Skeletal muscle satellite cell (primary cell): ENCODE measurements at regions not wholly inside any gene's neighbourhood (a gene's known extent, or its start where the extent isn't known, plus 50 kb on each side); places are given as distances from the start of the nearest gene placed in this dataset.
A peak's percentile ranks its signal among the peaks of the same experiment; 100 is the strongest.
"Not testable (repeated sequence)": the region's sequence is repeated elsewhere in the genome, so short reads cannot be mapped to it uniquely, and the experiment has no call there.

Source experiments
- H3K27me3 ChIP-seq: 2 replicates; pipeline ENCODE4 v1.7.0; 2013; ENCODE audit warnings: low read length; ENCODE audit not compliant: control insufficient read depth, insufficient read depth
- H3K36me3 ChIP-seq: 2 replicates; pipeline ENCODE4 v1.7.0; 2013; ENCODE audit warnings: mild to moderate bottlenecking, control low read depth, low read length; ENCODE audit not compliant: insufficient read depth
- H3K4me1 ChIP-seq: 2 replicates; pipeline ENCODE4 v1.7.0; 2013; ENCODE audit warnings: low read length; ENCODE audit not compliant: control insufficient read depth, insufficient read depth
- H3K4me2 ChIP-seq: 2 replicates; pipeline ENCODE4 v1.7.0; 2013; ENCODE audit warnings: mild to moderate bottlenecking, low read length
- H3K4me3 ChIP-seq: 2 replicates; pipeline ENCODE4 v1.7.0; 2013; ENCODE audit warnings: low read length
- H3K9ac ChIP-seq: 2 replicates; pipeline ENCODE4 v1.7.0; 2013; ENCODE audit warnings: mild to moderate bottlenecking, low read depth, low read length, moderate library complexity
- H3K9me3 ChIP-seq: replicated peaks from 2 replicates; pipeline ENCODE4 v1.7.0; 2013; ENCODE audit warnings: mild to moderate bottlenecking, control low read depth, low read length

DNA sequence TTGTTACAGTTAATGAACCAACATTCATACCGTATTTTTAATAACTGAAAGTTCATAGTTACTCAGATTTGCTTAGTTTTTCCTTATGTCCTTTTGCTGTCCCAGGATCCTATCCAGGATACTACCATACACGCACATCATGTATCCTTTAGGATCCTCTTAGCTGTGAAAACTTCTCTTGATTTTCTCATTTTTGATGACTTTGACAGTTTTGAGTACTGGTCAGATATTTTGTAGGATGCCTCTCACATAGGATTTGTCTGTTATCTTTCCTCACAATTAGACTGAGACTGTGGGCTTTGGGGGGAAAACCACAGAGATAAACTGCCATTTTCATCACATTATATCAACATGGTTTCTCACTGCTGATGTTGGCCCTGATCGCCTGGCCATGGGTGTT lies 491.3 kb upstream of the TRPC7 start:
- no peak overlapping the region for H3K9ac ChIP-seq
- H3K4me3 ChIP-seq = no peak overlapping the region
- H3K4me2 ChIP-seq = no peak overlapping the region

DNA sequence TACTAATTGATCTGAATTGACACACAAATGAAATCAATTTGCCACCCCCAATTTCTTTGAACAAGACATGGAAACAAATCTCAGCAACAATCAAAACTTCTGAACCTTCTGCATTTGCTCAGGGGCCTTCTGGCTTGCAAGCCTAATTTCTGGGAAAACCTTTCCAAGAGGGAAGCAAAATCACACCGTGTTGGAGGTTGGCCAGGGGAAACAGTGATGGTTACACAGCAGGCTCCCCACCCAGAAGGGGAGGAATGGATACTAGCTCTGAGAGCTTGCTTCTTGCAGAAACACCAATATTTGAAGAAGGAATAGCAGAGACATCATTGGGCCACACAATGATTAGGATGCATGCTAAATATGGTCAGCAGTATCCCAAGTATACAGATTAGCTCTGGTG lies 488.6 kb upstream of the TRPC7 start:
- Histone ChIP-seq H3K9me3 (no peaks in the 10 kb centered on the region), H3K9ac (no peak overlapping the region), H3K4me2 (no peak overlapping the region), H3K36me3 (no peaks in the 10 kb centered on the region), H3K4me3 (no peak overlapping the region), H3K27me3 (peaks cover 3% of the 10 kb centered on the region), H3K4me1 (no peaks in the 10 kb centered on the region)

More for the DNA sequence above, 491.3 kb upstream of the TRPC7 start:
- Histone ChIP-seq H3K9me3 (no peaks in the 10 kb centered on the region), H3K36me3 (no peaks in the 10 kb centered on the region), H3K4me1 (no peaks in the 10 kb centered on the region), H3K27me3 (peaks cover 3% of the 10 kb centered on the region)

DNA sequence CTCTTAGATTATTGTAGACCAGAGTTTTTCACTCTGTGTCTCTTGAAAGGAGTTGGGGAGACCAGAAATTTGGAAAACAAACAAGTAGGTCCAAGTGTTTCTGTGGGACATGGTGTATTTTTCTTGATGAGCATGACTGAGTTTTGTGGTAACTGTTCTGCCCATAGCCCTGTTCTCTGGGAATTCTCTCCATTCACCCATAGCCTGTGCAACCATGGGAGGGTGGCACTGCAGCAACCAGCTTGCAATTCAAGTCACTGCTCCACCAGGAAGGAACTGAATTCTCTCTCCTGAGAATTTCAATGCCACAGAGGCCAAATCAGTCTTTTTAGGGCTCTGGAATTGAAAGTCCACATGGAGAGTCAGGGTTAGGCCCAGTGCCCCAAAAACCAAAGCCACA lies 475.3 kb upstream of the TRPC7 start:
- no peak overlapping the region for H3K4me2 ChIP-seq
- H3K9ac ChIP-seq = no peak overlapping the region
- H3K9me3 ChIP-seq = no peaks in the 10 kb centered on the region
- peaks cover 27% of the 10 kb centered on the region for H3K27me3 ChIP-seq
- no peaks in the 10 kb centered on the region for H3K36me3 ChIP-seq
- no peaks in the 10 kb centered on the region for H3K4me1 ChIP-seq
- no peak overlapping the region for H3K4me3 ChIP-seq

DNA sequence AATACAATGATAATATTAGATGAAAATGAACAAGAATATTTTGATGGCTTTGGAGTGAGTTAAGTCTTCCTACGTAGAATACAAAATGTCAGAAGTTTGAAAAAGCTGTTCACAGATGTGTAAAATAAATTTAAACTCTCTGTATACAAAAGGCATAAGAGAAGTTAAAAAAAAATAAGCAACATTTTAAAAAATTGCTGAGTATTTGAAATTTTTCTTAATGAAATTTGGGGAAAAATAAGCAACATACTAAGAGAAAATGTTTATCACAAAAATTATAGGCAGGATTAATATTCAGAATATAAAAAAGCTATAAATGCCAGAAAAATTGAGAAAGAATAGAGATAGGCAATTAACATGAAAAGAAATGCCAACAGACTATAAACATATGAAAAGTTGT lies 470.7 kb upstream of the TRPC7 start:
- Histone ChIP-seq H3K4me1 (no peaks in the 10 kb centered on the region), H3K27me3 (peaks cover 28% of the 10 kb centered on the region), H3K4me3 (no peak overlapping the region), H3K4me2 (no peak overlapping the region), H3K9me3 (no peaks in the 10 kb centered on the region), H3K36me3 (no peaks in the 10 kb centered on the region), H3K9ac (no peak overlapping the region)

DNA sequence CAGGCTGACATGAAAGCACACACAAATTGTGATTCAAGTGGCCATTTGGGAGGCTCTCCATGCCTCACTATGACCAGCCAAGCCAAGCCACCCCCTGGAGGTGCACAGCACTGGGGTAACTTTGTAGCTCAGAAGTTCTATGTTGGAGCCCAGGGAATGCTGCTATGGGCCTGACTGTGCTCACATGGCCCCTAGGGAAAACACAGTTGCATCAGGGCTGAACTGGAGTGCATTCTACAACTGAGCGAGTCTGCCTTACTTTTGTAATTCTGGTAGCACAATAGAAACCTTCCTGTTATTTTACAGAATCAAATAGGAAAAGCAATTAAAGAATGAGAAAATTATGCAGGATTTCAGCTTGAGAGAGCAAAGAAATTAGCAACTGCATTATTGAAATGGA lies 455.5 kb upstream of the TRPC7 start:
- Histone ChIP-seq H3K4me1 (no peaks in the 10 kb centered on the region), H3K4me3 (no peak overlapping the region), H3K9ac (no peak overlapping the region), H3K36me3 (no peaks in the 10 kb centered on the region), H3K9me3 (no peaks in the 10 kb centered on the region), H3K4me2 (no peak overlapping the region), H3K27me3 (peaks cover 37% of the 10 kb centered on the region)

DNA sequence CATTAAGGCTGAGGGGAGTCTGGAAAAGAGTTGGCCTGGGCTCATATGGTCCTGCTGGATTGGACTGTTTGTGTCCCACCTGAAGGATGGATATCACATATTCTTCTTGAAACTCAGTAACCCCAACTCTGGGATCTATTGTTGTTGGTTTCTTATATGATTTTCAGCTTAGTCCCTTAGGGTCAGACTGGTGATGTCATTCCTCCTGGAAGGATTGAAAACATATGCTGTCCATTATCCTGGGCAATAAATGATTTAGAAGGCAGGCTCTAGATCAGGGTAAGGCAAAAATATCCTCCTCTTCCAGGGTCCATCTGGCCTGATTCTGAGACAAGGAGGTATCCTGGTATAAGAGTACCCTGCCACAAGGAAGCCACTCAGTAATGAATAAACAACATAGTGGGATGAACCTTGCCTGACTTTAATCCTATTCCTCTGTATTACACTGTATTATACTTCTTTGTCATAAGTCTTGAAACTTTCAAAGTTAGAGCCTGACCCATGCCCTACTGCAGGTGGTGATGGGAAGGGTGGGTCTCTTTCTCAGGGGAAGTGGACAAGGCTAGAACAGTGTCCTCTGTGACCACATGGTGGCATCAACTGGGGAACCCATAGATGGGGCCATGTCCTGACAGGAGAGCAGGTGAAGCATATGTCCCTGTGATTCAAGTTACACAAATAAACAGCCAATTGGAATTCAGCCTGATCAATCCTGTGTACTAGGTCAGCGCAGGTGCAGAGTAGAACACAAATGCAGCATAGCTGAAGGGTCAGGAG lies 454.4 kb upstream of the TRPC7 start:
- no peaks in the 10 kb centered on the region for H3K36me3 ChIP-seq
- H3K4me2 ChIP-seq = no peak overlapping the region
- peaks cover 37% of the 10 kb centered on the region for H3K27me3 ChIP-seq
- no peak overlapping the region for H3K9ac ChIP-seq
- H3K4me3 ChIP-seq = no peak overlapping the region
- H3K4me1 ChIP-seq = no peaks in the 10 kb centered on the region
- H3K9me3 ChIP-seq = no peaks in the 10 kb centered on the region

DNA sequence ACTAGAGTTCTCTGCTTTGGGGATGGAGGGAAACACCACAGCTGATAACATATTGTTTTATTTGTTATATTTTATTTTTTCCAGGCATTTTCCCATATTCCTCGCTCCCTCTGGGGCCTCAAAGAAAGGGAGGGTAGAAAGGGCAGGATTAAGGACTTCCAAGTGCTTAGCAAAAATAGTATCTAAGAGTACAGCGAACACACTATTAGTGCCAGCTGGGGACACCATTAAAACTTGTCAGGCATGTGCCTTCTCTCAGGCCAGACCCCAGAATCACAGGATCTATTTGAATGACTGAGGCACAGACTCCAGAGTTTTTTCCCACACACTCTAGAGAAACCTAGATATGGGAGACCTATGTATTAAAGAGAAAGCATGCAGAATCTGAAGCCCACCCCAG lies 451.0 kb upstream of the TRPC7 start:
- H3K4me1 ChIP-seq = peaks cover 6% of the 10 kb centered on the region
- H3K9ac ChIP-seq = no peak overlapping the region
- H3K9me3 ChIP-seq = no peaks in the 10 kb centered on the region
- H3K36me3 ChIP-seq = no peaks in the 10 kb centered on the region
- no peak overlapping the region for H3K4me2 ChIP-seq
- H3K4me3 ChIP-seq = no peak overlapping the region
- peaks cover 37% of the 10 kb centered on the region for H3K27me3 ChIP-seq

DNA sequence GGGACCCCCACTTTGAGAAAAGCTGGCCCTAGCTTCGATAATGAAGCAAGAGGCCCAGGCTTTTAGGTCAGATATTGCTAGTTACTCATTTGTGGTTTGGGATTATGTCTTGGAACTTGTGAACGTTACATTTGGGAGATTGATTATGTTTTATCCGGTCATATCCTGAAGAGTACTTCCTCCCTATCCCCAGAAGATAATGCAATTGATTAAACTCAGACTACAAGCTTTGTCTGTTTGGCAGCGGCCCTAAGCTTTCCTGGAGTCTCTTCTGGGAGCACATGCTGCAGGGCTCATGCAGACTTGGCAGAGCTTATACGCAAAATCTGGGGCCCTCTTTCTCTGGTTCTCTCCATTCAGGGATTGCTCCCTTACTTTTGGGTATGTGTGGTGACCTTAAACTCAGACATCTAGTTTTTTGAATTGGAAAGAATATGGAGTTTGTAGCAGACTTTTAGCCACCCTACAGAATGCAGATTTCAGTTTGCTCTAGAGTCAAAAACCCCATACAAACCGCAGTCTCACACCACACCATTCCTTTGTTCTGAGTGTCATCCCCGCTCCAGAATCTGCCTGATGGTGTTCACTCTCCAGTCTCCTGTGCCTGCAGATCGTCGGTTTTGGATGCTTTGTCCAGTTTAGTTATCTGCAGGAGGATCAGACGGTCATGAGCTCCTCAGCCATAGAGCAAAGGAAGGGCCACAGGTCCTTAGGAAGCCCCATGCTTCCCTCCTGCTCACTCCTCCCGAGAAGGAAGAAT lies 449.5 kb upstream of the TRPC7 start:
- Histone ChIP-seq H3K4me1 (peaks cover 22% of the 10 kb centered on the region), H3K27me3 (peaks cover 31% of the 10 kb centered on the region), H3K9ac (no peak overlapping the region), H3K4me3 (no peak overlapping the region), H3K4me2 (no peak overlapping the region), H3K36me3 (no peaks in the 10 kb centered on the region), H3K9me3 (no peaks in the 10 kb centered on the region)

DNA sequence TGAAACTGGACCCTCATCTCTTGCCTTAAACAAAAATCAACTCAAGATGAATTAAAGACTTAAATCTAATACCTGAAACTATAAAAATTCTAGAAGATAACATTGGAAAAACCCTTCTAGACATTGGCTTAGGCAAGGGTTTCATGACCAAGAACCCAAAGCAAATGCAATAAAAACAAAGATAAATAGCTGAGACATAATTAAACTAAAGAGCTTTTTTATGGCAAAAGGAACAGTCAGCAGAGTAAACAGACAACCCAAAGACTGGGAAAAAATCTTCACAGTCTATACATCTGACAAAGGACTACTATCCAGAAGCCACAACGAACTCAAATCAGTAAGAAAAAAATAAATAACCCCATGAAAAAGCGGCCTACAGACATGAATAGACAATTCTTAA lies 446.9 kb upstream of the TRPC7 start:
- Histone ChIP-seq H3K4me1 (peaks cover 22% of the 10 kb centered on the region), H3K27me3 (peaks cover 11% of the 10 kb centered on the region)
- H3K9ac ChIP-seq, H3K4me2 ChIP-seq, H3K36me3 ChIP-seq, H3K9me3 ChIP-seq, H3K4me3 ChIP-seq: not testable (repeated sequence)

DNA sequence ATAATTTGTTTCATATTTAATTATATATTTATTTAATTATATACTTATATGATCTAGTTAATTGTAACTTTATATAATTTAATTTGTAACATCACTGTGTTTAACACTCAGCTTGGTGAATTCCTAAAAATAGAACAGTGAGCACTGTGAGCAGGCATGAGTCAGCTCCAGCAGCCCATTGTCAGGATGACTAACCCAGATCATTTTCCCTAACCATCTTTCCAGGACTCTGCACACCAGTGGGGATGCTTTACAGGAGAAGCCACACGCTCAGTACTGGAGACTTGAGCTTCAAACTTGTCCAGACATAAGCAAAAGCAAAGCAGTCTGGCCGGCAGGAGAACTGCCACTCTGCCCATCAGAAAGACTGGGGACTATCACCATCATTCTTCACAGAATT lies 446.2 kb upstream of the TRPC7 start:
- Histone ChIP-seq H3K4me2 (peak overlapping the region; percentile 43), H3K9ac (no peak overlapping the region), H3K4me1 (peaks cover 22% of the 10 kb centered on the region), H3K27me3 (peaks cover 4% of the 10 kb centered on the region), H3K36me3 (no peaks in the 10 kb centered on the region), H3K4me3 (no peak overlapping the region), H3K9me3 (no peaks in the 10 kb centered on the region)

DNA sequence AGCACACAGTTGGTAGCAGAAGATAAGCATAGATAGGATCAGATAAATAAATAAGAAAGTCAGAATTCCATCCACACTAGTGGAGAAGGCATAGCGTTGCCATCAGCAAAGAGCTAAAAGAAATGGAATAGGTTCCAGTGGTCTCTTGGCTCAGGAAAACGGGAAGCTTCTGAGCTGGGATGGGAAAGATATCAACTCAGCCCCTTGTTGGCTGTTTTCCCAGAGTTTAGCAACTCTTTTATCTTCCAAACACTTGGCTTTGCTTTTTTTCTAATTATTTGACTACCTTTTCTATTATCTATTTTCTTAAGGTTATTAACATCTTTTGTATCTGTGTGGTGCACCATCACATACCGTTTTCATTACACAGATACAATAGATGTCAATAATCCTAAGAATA lies 445.7 kb upstream of the TRPC7 start:
- Histone ChIP-seq H3K9me3 (no peaks in the 10 kb centered on the region), H3K4me1 (peaks cover 22% of the 10 kb centered on the region), H3K4me2 (peak overlapping the region; percentile 43), H3K4me3 (no peak overlapping the region), H3K27me3 (peaks cover 4% of the 10 kb centered on the region), H3K9ac (no peak overlapping the region), H3K36me3 (no peaks in the 10 kb centered on the region)
